GM18498 (cell line): ENCODE measurements at regions not wholly inside any gene's neighbourhood (a gene's known extent, or its start where the extent isn't known, plus 50 kb on each side); places are given as distances from the start of the nearest gene placed in this dataset.

Experiments used
- ATAC-seq: cut with Tn5 transposase; IDR thresholded peaks from one replicate; pipeline ENCODE4 v1.9.1; 2021; ENCODE audit warnings: mild to moderate bottlenecking, moderate library complexity; ENCODE audit not compliant: unreplicated experiment

DNA sequence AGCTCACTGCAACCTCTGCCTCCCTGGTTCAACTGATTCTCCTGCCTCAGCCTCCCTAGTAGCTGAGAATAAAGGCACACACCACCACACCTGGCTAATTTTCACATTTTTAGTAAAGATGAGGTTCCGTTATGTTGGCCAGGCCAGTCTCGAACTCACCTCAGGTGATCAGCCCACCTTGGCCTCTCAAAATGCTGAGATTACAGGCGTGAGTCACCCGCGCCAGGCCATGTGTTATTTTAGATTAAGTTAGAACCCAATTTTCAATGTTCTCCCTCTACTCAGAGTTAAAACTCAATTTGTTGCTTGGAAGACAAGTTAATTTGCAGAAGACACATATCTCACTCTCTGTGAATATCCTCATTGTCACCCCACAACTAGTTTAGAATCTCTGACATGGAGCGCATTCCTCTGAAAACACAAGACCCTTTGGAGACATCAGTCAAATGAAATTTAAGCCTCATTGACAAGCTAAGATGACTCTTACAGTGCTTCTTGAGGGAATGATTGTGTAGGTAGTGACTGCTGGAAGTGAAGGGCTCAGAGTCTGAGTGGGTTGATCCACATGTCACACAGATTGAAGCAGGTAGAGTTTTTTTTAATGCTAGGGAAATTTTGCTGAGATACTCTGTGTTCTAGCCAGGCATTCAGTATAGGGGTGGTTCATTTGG is 60.6 kb upstream of the FRMD4B start:
- ATAC-seq: no peak

DNA sequence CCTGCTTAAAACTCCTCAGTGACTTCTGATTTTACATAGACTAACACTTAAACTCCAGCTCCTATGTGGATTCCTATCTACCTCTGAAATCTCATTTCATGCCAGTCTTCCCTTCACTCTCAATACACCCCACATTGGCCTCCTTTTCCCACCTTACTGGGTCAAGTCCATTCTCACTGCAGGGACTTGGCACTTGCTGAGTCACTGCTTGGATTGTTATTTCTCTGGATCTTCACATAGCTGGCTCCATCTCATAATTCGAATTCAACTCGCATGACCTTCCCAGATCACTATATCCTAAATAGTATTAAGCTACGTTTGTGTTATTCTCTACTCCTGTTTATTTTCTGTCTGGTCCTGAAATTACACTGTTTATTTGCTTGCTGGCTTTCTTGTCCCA is 59.6 kb upstream of the FRMD4B start:
- no peak for ATAC-seq

DNA sequence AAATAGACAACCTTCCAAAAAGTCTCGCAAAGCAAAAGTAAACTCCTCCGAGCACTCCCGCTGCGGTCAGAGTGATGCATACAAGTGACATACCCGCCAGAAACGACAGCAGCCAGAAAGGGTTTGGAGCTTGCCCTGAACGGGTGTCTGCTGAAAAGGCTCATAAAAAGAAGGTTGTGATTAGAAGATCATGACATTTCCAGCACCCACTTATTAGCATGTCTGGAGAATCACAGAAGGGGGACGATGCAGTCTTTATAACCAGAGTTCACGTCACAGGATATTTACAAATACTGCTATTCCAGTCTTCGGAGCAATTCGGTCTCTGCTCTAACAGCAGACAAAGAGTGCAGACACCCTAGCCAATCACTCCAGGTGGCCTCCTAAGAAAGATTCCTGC is 59.1 kb upstream of the FRMD4B start:
- ATAC-seq: no peak

DNA sequence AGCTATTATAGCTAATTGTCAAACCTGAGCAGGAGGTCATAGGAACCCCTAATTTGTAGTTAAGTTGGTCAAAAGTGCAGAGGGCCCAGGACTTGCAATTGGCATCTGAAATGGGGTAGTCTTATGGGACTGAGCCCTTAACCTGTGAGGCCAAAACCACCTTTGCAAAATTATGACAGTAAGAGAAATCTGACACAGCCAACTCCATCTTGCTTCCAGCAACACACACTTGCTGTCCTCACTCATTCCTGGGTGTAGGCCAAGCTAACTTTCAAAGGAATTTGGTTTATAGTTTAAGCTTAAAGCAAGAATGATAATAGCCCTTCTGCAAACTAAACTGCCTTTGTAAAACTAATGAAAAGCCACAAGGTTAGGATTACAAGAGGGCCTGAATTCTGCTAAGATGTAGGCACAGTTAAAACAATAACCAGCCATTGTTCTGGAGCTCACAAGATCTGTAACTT is 57.6 kb upstream of the FRMD4B start:
- no peak for ATAC-seq

DNA sequence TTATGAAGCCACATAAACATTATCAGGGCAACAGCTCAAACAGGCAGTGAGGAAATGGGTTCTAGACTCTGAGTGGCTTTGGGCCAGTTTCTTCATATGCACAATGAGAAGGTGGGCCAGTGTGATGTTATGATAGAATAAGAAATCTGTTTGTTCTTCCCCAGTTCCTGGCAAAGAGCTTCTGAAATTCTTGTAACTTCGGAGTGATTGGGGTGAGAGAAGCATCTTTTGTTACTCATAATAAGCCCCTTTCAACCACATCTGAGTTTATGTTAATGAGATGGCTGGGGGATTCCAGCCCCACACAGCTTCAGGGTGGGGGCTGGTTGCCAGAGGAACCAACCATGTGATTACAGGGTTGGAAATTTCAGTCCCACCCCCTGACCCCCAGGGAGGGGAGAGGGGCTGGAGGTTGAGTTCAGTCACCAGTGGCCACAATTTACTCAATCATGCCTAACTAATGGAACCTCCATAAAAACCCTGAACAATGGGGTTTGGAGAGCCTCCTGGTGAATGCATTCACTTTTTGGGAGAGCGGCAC is 57.0 kb upstream of the FRMD4B start:
- no peak for ATAC-seq

DNA sequence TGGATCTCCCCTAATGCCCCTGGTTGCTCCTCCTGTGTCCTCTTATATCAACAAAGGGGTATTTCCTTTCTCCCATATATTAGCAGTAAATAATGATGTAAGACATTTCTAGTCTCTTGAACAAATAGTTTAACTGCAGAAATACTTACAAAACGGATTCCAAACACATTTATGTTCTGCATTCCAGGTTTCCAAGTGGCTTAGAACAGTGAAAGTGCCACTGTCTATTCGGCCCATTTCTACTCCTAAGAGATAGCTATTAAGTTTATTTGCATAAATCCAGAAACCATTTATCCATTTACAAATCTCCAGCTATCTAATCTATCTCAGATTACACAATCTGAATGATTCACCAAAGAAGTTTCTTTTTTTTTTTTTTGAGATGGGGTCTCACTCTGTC is 55.8 kb upstream of the FRMD4B start:
- ATAC-seq: no peak

DNA sequence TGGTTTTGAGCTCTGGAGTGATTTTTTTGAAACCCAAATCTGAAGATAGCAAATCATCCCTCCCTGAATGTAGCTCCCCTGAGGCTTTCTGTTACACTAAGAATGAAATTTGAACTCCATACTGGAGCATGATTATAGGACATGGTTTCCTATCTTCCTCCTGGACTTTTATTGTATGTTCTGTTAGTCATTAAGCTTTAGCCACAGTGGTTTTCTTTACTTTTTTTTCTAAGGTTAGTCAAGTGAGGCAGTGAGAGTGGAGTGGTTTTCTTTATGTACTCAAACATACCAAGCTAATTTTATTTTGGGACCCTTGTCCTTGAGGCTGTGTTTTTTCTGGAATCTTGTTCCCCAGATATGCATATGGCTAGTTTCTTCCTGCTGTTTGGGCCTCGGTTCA is 55.2 kb upstream of the FRMD4B start:
- ATAC-seq: no peak

DNA sequence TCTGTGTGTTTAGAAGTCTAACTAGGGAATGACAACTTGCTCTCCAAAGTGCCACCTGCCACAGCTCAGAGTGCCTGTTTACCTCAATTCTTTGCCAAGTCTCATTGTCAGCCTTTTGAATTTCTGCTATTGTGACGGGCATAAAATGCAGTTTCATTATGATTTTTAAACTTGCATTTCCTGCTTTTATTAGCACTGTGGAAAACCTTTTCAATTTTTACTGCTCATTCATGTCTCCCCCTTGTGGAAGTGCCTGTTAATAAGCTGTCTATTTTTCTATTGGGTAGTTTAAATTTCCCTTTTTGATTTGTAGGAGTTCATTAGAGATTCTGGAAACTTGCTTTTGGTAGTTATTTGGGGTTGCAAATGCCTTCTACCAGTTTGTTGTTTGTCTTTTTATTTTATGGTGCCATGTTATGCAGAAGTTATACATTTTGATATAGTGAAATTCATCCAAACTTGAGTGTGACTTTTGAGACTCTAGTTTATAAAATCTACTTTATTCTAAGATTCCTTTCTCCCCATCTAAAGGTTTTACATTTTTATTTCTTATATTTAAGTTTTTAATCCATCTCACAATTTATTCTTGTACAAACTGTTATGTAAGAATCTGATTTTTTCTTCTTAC is 53.9 kb upstream of the FRMD4B start:
- no peak for ATAC-seq

DNA sequence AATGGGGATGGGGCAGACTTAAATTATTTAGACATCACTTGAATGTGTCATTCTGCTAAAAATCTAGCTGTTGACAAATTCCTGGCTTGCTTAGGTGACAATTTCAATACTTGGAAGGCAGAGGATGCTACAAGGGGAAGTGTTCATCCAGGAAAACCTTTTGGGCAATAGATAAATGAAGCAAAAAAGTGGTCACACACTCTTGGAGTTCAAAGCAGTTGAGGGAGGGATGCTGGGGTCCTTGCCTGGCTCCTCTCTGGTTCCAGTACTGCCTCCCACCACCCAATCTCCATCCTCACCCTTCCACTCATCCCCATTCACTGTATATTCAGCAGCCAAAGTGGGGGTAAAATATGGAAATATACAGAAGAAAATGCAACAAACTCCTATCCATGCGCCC is 52.6 kb upstream of the FRMD4B start:
- no peak for ATAC-seq

DNA sequence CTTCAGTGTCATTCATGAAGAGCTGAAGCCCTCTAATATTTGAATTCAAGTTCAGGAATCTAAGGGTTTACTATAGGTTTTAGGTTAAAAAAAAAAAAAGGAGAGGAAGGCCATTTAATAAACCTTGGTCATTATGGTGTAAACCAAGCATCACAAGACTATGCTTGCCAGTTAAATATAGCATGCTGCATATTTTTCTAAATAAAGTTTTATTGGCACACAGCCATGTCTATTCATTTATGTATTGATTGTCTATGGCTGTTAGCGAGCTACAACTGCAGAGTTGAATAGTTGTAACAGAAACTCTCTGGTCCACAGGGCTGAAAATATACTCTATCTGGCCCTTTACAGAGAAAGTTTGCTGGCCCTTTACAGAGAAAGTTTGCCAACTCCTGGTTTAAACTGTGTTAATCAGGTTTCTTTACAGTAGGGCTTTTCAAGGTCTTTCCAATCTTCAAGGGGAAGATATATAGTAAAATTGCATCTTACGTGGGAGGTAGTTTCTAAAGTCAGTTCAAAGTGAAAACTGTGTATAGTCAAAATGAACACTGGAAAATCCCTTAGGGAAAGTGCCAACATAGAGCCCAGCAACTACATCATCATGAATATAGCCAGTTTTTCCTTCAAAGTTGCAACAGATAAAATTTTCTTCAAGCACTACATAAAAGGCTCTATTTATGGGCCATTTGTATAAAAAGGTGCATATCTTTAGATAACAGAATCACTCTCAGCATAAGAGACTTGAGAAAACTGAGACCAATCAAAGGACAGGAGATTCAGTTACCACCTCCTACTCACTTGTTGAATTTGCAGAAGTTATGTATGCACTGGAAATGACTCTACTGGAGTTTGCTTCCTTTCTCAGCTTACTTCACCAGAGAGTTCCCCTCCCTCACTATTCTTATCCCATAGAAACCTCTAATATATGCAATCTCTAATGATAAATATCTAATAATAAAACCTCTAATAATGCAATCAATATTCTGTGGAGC is 49.7 kb upstream of the FRMD4B start:
- ATAC-seq: peak; percentile 55
